Astrocyte of the spinal cord (primary cell): ENCODE measurements at regions not wholly inside any gene's neighbourhood (a gene's known extent, or its start where the extent isn't known, plus 50 kb on each side); places are given as distances from the start of the nearest gene placed in this dataset.

Source experiments
- DNase-seq: peaks from one replicate; pipeline ENCODE4 v3.0.0; 2011; ENCODE audit warnings: low read depth, low spot score
- H3K4me3 ChIP-seq: 2 replicates; pipeline ENCODE4 v1.5.1; 2011; ENCODE audit warnings: low read depth, mild to moderate bottlenecking, low read length, moderate library complexity
- CTCF ChIP-seq: IDR thresholded peaks from 2 replicates; pipeline ENCODE4 v1.5.1; 2012; ENCODE audit warnings: low read depth, mild to moderate bottlenecking, low read length, inconsistent platforms
- in situ Hi-C: cut with HindIII; loops from 2 replicates; pipeline ENCODE4 v1.10.0; 2017; ENCODE audit warnings: low sequenced_read_pairs

- in situ Hi-C loops, result no loop called here
Observed at GRCh38 chr3:24033818-24034217, 88.7 kb downstream of the NR1D2 start.

GRCh38 chr3:24034464-24034863, 89.4 kb downstream of the NR1D2 start:
- DNase-seq, result no peak
- no peak for TF ChIP-seq CTCF
- in situ Hi-C loops, result no loop called here

More at GRCh38 chr3:24033818-24034217, 88.7 kb downstream of the NR1D2 start:
- TF ChIP-seq CTCF, result no peak
- DNase-seq, result no peak
- H3K4me3 ChIP-seq, result no peak overlapping the region

GRCh38 chr3:24037971-24038370, 92.9 kb downstream of the NR1D2 start:
- no peak overlapping the region for H3K4me3 ChIP-seq
- in situ Hi-C loops, result no loop called here
- DNase-seq, result no peak
- no peak for TF ChIP-seq CTCF

More at GRCh38 chr3:24034464-24034863, 89.4 kb downstream of the NR1D2 start:
- no peak overlapping the region for H3K4me3 ChIP-seq

DNA sequence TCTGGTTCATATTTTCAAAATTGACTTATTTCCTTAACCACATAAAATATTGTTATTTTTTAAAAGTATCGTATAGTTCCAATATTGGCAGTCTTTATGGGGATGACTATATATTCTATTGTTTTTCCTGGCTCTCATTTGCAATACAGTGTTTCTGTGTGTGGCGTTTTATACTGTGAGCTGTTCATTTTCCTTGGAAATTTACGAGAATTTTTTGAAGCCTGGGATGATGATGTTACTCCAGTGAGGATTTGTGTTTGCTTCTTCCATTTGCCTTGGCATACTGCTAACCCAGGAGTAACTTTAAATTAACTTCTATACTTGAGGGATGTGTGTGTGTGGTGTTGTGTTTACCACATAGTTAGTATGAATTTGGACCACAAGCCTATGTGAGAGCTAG, 95.2 kb downstream of the NR1D2 start:
- DNase-seq, result no peak
- in situ Hi-C loops, result no loop called here
- no peak for TF ChIP-seq CTCF
- no peak overlapping the region for H3K4me3 ChIP-seq

GRCh38 chr3:24042174-24043059, 97.3 kb downstream of the NR1D2 start:
- peak; percentile 8 for DNase-seq
- in situ Hi-C loops, result no loop called here
- TF ChIP-seq CTCF, result no peak
- H3K4me3 ChIP-seq, result no peak overlapping the region

DNA sequence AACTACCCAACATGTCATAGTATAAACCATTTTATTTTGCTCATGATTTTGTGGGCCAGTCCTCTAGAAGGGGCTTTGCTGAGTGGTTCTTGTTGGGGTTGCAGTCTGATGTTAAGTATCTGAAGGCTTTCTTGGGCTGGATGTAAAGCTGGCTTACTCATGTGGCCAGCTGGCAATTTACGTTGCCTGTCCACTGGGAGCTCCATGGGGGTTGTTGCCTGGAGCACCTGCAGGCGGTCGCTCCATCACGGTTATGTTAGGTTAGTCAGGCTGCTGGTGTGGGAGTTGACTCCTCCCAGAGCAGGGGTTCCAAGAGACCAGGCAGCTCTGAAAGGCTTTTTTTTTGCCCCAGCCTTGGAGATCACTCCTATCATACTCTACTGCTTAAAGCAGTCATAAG, 98.1 kb downstream of the NR1D2 start:
- DNase-seq, result no peak
- no peak for TF ChIP-seq CTCF
- in situ Hi-C loops, result no loop called here
- no peak overlapping the region for H3K4me3 ChIP-seq
